ENCODE measurements at regions not wholly inside any gene's neighbourhood (a gene's known extent, or its start where the extent isn't known, plus 50 kb on each side); places are given as distances from the start of the nearest gene placed in this dataset.
"Not testable (repeated sequence)": the region's sequence is repeated elsewhere in the genome, so short reads cannot be mapped to it uniquely, and the experiment has no call there.

DNA sequence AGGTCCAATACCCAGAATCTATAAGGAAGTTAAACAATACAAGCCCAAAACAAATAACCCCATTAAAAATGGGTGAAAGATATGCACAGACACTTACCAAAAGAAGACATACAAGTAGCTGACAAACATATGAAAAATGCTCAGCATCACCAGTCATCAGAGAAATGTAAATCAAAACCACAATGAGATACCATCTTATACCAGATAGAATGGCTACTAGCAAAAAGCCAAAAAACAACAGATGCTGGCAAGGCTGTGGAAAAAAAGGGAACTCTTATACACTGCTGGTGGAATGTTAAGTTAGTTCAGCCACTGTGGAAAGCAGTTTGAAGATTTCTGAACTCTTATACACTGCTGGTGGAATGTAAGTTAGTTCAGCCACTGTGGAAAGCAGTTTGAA, 331.1 kb downstream of the KIF20B start:
- no peak for DNase-seq

DNA sequence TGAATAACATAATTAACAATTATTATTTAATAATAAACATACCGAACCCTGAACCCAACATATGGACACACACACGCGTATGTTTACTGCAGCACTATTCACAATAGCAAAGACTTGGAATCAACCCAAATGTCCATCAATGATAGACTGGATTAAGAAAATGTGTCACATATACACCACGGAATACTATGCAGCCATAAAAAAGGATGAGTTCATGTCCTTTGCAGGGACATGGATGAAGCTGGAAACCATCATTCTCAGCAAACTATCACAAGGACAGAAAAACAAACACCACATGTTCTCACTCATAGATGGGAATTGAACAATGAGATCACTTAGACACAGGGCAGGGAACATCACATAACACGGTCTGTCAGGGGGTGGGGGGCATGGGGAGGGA, 333.5 kb downstream of the KIF20B start:
- not testable (repeated sequence) for DNase-seq

GRCh38 chr10:90041585-90041984, 340.2 kb downstream of the KIF20B start:
- no peak for DNase-seq

GRCh38 chr10:90042075-90042474, 340.7 kb downstream of the KIF20B start:
- no peak for DNase-seq

DNA sequence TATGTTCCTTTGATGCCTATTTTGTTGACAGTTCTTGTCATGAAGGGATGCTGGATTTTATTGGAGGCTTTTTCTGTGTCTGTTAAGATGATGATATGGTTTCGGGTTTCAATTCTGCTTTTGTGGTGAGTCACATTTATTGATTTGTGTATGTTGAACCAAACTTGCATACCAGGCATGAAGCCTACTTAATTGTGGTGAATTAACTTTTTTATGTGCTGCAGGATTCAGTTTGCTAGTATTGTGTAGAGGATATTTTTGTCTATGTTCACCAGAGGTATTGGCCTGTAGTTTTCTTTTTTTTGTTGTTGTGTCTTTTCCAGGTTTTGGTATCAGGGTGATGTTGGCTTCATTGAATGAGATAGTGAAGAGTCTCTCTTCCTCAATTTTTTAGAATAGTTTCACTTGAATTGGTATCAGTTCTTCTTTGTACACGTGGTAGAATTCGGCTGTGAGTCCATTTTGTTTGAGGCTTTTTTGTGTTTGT, 345.9 kb downstream of the KIF20B start:
- no peak for DNase-seq

GRCh38 chr10:90051053-90051452, 349.7 kb downstream of the KIF20B start:
- no peak for DNase-seq

GRCh38 chr10:90051474-90051873, 350.1 kb downstream of the KIF20B start:
- DNase-seq: no peak

DNA sequence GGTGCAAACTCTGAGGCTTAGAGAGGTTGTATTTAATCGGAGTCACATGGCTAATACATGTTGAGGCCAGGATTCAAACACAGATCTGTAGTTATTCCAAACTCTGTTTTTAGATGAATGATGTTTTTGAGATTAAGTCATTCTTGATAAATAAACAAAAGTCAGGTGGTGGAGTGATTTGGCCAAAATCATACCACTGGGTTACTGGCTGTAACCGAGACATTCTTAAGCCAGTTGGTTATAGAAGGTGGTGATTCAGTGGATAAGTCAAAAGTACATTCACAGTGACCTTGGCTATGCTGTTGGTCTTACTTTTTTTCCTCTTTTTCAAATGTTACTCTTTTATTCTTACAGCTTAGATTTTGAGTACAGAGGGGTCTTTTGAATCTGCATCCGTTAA, 361.4 kb downstream of the KIF20B start:
- no peak for DNase-seq

- no peak for DNase-seq
Observed at GRCh38 chr10:90064295-90064694, 362.9 kb downstream of the KIF20B start.

DNA sequence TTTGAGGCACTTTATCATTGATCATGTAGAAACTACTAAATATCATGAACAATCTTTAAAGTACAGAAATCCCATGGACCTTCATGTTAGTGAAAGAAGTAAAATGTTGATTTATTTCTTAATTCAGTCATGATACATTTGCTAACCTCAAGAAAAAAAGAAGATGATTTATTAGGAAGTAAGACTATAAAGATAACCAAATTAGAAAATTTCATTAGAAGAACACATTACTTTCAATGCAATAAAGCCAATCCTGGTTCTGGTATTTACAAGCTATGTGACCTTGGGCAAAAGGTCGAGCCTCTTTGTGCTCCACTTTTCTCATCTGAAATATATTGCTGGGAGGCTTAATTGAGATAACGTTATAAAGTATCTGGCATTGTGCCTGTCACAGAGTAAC, 365.0 kb downstream of the KIF20B start:
- no peak for DNase-seq

DNA sequence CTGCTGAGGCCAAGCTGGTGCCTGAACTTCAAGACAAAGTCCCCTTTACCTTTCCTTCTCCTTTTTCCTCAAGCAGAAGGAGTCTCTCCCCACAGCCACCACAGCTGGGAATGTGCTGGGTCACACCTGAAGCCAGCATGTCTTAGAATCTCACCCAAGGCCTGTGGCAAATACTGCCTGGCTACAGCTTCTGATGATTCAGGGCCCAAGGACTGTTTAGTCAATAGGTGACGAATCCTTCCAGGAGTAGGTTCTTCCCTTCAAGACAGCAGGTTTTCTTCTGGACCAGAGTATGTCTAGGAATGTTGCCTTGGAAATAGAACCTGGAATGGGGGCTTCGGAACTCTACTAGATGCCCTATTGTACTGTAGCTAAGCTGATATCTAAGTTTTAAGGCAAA, 374.6 kb downstream of the KIF20B start:
- DNase-seq: no peak

DNA sequence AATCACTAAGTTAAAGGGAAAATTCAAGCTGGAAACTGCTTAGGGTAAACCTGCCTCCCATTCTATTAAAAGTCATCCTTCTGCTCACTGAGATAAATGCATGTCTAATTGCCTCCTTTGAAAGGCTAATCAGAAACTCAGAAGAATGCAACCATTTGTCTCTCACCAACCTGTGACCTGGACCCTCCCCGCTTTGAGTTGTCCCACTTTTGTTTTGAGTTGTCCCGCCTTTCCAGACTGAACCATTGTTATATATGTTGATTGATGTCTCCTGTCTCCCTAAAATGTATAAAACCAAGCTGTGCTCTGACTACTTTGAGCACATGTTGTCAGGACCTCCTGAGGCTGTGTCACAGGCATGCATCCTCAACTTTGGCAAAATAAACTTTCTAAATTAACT, 378.4 kb downstream of the KIF20B start:
- no peak for DNase-seq

GRCh38 chr10:90086606-90087190, 385.3 kb downstream of the KIF20B start:
- DNase-seq: not testable (repeated sequence)

GRCh38 chr10:90087197-90088023, 386.0 kb downstream of the KIF20B start:
- DNase-seq: no peak

GRCh38 chr10:90088024-90088317, 386.6 kb downstream of the KIF20B start:
- no peak for DNase-seq

GRCh38 chr10:90089719-90090118, 388.3 kb downstream of the KIF20B start:
- DNase-seq: no peak

GRCh38 chr10:90096196-90096595, 394.8 kb downstream of the KIF20B start:
- no peak for DNase-seq

GRCh38 chr10:90107581-90107980, 406.2 kb downstream of the KIF20B start:
- DNase-seq: not testable (repeated sequence)

DNA sequence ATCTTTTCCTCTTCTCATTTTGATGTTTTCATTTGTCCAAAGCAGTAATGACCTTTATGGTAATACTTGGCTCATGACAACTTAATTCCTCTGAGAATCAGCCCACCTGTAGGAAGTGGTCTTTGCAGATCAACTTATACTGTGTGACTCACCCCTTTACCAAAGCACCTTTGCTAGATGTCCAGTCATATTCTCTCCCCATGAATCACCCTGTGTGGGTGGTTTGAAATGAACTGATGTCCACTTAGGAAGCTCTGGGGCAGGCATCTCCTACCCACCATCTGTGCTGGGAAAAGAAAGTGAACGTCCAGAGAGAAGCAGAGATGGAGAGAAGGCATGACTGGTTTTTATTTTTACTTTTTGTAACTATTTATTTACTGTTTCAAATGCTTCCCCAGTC, 410.3 kb downstream of the KIF20B start:
- DNase-seq: no peak

GRCh38 chr10:90112681-90113080, 411.3 kb downstream of the KIF20B start:
- no peak for DNase-seq

GRCh38 chr10:90118567-90118966, 417.2 kb downstream of the KIF20B start:
- not testable (repeated sequence) for DNase-seq

GRCh38 chr10:90119631-90120280, 418.4 kb downstream of the KIF20B start:
- DNase-seq: not testable (repeated sequence)

DNA sequence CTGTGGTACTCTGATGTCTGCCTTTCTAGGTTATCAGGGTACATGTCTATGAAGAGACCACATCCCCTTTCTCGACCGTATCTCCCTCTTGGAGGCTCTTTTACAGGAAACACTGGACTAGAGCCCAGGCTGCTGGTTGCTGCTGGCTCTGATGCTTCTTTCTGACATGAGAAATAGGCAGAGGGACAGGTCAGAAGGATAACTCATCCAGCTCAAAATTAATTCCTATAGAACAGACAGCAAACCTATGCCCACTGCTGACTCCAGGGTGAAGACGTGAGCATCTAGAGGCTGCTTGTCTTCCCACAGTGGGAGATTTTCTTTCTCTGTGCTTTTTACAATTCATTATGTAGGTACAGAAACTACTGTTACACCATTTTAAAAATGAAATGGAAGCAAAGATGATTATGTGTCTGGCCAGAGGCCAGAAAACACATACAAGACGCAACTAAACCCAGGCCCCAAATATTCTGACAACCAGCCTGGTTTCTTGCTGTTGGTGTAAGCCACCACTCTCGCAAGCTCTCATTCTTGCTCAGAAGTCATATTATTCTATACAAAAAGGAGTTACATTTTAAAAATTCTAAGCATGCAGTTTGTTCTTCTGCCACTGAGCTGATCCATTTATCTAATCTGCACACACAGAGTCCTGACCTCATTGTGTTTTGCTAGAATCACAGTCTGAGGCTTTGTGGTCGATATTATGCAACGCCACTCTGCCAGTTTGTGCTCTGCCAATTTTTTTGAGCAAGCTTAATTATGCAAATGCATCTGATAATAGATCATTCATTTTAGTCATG, 424.3 kb downstream of the KIF20B start:
- DNase-seq: no peak
